Keratinocyte (primary cell): ENCODE measurements at regions not wholly inside any gene's neighbourhood (a gene's known extent, or its start where the extent isn't known, plus 50 kb on each side); places are given as distances from the start of the nearest gene placed in this dataset.
"Not testable (repeated sequence)": the region's sequence is repeated elsewhere in the genome, so short reads cannot be mapped to it uniquely, and the experiment has no call there.

Experiments
- DNase-seq: peaks from one replicate; pipeline ENCODE4 v3.0.0-alpha.2; 2011; ENCODE audit warnings: low read depth, missing footprints, low spot score
- FAIRE-seq: peaks from 2 replicates; lab custom pipeline; 2011; peaks lifted over from hg19 to GRCh38; lab: Jason Lieb, UNC
- H2AFZ ChIP-seq: 2 replicates; pipeline ENCODE4 v1.6.0; 2012; ENCODE audit warnings: low read length, control low read depth, inconsistent platforms; ENCODE audit not compliant: control insufficient read depth
- H3K27ac ChIP-seq: 2 replicates; pipeline ENCODE4 v1.5.1; 2011; ENCODE audit warnings: low read length; ENCODE audit not compliant: control insufficient read depth, insufficient read depth
- H3K27me3 ChIP-seq: 3 replicates; pipeline ENCODE4 v1.6.0; 2011; ENCODE audit warnings: low read length; ENCODE audit not compliant: control insufficient read depth, insufficient read depth; ENCODE audit errors: extremely low read depth
- H3K36me3 ChIP-seq, 2 experiments: 2 replicates in 1 of 2; 3 replicates in 1 of 2; pipeline ENCODE4 v1.5.1; 2011; ENCODE audit warnings: low read length in 2 of 2, mild to moderate bottlenecking in 1 of 2; ENCODE audit not compliant: control insufficient read depth in 2 of 2, insufficient read depth in 2 of 2; ENCODE audit errors: extremely low read depth in 1 of 2
- H3K4me1 ChIP-seq: 3 replicates; pipeline ENCODE4 v1.5.1; 2011; ENCODE audit warnings: low read length; ENCODE audit not compliant: control insufficient read depth, insufficient read depth; ENCODE audit errors: extremely low read depth
- H3K4me2 ChIP-seq: 3 replicates; pipeline ENCODE4 v1.6.0; 2011; ENCODE audit warnings: low read depth, low read length; ENCODE audit not compliant: control insufficient read depth, insufficient read depth; ENCODE audit errors: extremely low read depth
- H3K4me3 ChIP-seq, 3 experiments: fragments of 200-600 bp in 1 of 3; sonication (generic) in 1 of 3; 2 replicates in 2 of 3; 3 replicates in 1 of 3; pipeline ENCODE4 v1.5.1; 2011 to 2016; ENCODE audit warnings: low read length in 3 of 3, mild to moderate bottlenecking in 3 of 3, control low read depth in 2 of 3, inconsistent platforms in 1 of 3, low read depth in 1 of 3, mixed read lengths in 1 of 3, mixed run types in 1 of 3, moderate library complexity in 1 of 3; ENCODE audit not compliant: control insufficient read depth in 2 of 3, insufficient read depth in 2 of 3; ENCODE audit errors: extremely low read depth in 1 of 3
- H3K79me2 ChIP-seq: 2 replicates; pipeline ENCODE4 v1.6.0; 2012; ENCODE audit warnings: low read length; ENCODE audit not compliant: control insufficient read depth, insufficient read depth
- H3K9ac ChIP-seq: 3 replicates; pipeline ENCODE4 v1.6.0; 2011; ENCODE audit warnings: low read length; ENCODE audit not compliant: control insufficient read depth, insufficient read depth; ENCODE audit errors: extremely low read depth
- H3K9me1 ChIP-seq: 3 replicates; pipeline ENCODE4 v1.6.0; 2011; ENCODE audit warnings: low read length; ENCODE audit not compliant: control insufficient read depth, insufficient read depth; ENCODE audit errors: extremely low read depth
- H3K9me3 ChIP-seq: 2 replicates; pipeline ENCODE4 v1.5.1; 2012; ENCODE audit warnings: low read depth, low read length; ENCODE audit not compliant: control insufficient read depth
- H4K20me1 ChIP-seq: 3 replicates; pipeline ENCODE4 v1.6.0; 2011; ENCODE audit warnings: low read length; ENCODE audit not compliant: control insufficient read depth, insufficient read depth; ENCODE audit errors: extremely low read depth
- CTCF ChIP-seq, 3 experiments: IDR thresholded peaks in 1 of 3; conservative IDR thresholded peaks in 1 of 3; optimal IDR thresholded peaks in 1 of 3; 2 replicates in 2 of 3; 3 replicates in 1 of 3; pipeline versions ENCODE3 to v1.5.1; 2011; ENCODE audit warnings: low read length in 3 of 3, mild to moderate bottlenecking in 3 of 3, moderate library complexity in 2 of 3, control low read depth in 1 of 3, inconsistent platforms in 1 of 3; ENCODE audit not compliant: insufficient read depth in 2 of 3; ENCODE audit errors: extremely low read depth in 1 of 3
- EZH2 ChIP-seq: IDR thresholded peaks from one replicate; pipeline ENCODE4 v1.6.1; 2012; ENCODE audit warnings: inconsistent platforms, mild to moderate bottlenecking, low read length, moderate library complexity
- dilution Hi-C: fragments of 300-500 bp; cut with MboI; formaldehyde crosslinking; loops from one replicate; pipeline ENCODE4 v1.7.0; 2020; ENCODE audit warnings: low sequenced_read_pairs; ENCODE audit not compliant: extremely low pct_ligation_motif_present

DNA sequence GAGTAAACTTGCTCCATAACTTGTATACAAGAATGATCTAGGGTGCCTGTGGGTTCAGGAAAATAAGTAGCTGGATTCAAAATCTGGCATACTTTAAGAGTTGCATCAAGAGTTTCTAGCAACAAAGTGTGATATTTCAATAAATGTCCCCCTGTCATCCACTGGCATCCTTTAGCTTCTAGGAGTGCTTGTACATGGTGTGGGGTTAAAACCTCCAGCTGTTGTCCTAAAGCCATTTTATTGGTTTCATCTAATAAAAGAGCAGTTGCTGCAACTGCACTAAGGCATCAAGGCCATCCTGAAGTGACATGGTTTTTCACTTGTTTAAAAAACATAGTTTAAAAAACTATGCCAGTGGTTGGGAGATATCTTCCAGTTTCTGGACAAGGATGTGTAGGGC, 148.4 kb downstream of the INHBA start:
- H3K4me1 ChIP-seq, result no peaks in the 10 kb centered on the region
- H2AFZ ChIP-seq, result no peak overlapping the region
- no peaks in the 10 kb centered on the region for H4K20me1 ChIP-seq
- no peaks in the 10 kb centered on the region for H3K79me2 ChIP-seq
- FAIRE-seq (no peak), DNase-seq (no peak)
- no peaks in the 10 kb centered on the region for H3K36me3 ChIP-seq
- no peak overlapping the region for H3K9ac ChIP-seq
- peaks cover 4% of the 10 kb centered on the region for H3K9me3 ChIP-seq
- dilution Hi-C loops, result no loop called here
- H3K9me1 ChIP-seq, result no peaks in the 10 kb centered on the region
- no peak overlapping the region for H3K4me3 ChIP-seq
- H3K4me2 ChIP-seq, result no peak overlapping the region
- H3K27ac ChIP-seq, result no peak overlapping the region
- no peak for TF ChIP-seq EZH2
- TF ChIP-seq CTCF (optimal IDR thresholded peaks at IDR 0.05 in 1 of 3, IDR thresholded peaks at IDR 0.05 in 1 of 3, conservative IDR thresholded peaks at IDR 0.05 in 1 of 3; ENCODE audit: extremely low read depth in 1 of 3, insufficient read depth in 2 of 3, low read length in 3 of 3), result no peak
- no peaks in the 10 kb centered on the region for H3K27me3 ChIP-seq

DNA sequence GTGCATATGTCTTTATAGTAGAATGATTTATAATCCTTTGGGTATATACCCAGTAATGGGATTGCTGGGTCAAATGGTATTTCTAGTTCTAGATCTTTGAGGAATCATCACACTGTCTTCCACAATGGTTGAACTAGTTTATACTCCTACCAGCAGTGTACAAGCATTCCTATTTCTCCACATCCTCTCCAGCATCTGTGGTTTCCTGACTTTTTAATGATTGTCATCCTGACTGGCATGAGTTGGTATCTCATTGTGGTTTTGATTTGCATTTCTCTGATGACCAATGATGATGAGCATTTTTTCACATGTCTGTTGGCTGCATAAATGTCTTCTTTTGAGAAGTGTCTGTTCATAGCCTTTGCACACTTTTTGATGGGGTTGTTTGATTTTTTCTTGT, 152.8 kb downstream of the INHBA start:
- H3K4me2 ChIP-seq, H3K27ac ChIP-seq, H3K4me1 ChIP-seq, H3K9me3 ChIP-seq, dilution Hi-C loops, H3K9ac ChIP-seq, FAIRE-seq, H3K4me3 ChIP-seq, H3K9me1 ChIP-seq, H4K20me1 ChIP-seq, H3K79me2 ChIP-seq, H3K27me3 ChIP-seq, H3K36me3 ChIP-seq, H2AFZ ChIP-seq, DNase-seq: not testable (repeated sequence)

DNA sequence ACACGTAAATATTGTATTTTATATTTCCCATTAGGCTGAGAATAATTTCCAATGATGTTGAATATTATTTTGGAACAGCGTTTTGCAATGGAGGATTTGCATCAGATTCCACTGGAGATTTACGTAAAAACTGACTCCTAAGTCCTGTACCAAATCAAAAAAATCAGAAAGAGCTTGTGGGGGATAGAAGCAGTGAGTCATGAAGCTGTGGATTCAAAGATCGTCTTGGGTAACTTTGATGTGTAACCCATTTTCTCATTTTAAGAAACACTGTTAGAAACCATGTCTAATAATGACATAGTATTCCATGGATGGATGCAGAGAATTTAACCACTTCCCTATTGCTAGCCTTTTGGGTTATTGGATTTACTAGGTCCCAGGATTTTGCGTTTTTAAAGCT, 158.6 kb downstream of the INHBA start:
- H3K9me3 ChIP-seq, result no peaks in the 10 kb centered on the region
- DNase-seq (no peak), FAIRE-seq (no peak)
- no peak for TF ChIP-seq EZH2
- TF ChIP-seq CTCF (optimal IDR thresholded peaks at IDR 0.05 in 1 of 3, IDR thresholded peaks at IDR 0.05 in 1 of 3, conservative IDR thresholded peaks at IDR 0.05 in 1 of 3; ENCODE audit: extremely low read depth in 1 of 3, insufficient read depth in 2 of 3, low read length in 3 of 3), result no peak
- H3K27ac ChIP-seq, result no peak overlapping the region
- H3K79me2 ChIP-seq, result no peaks in the 10 kb centered on the region
- no peaks in the 10 kb centered on the region for H3K4me1 ChIP-seq
- no peaks in the 10 kb centered on the region for H4K20me1 ChIP-seq
- no peak overlapping the region for H3K4me2 ChIP-seq
- no peaks in the 10 kb centered on the region for H3K36me3 ChIP-seq
- dilution Hi-C loops, result no loop called here
- no peaks in the 10 kb centered on the region for H3K9me1 ChIP-seq
- no peak overlapping the region for H3K4me3 ChIP-seq
- no peaks in the 10 kb centered on the region for H3K27me3 ChIP-seq
- no peak overlapping the region for H3K9ac ChIP-seq
- no peak overlapping the region for H2AFZ ChIP-seq
